OCI-LY3 (cell line): ENCODE measurements at regions not wholly inside any gene's neighbourhood (a gene's known extent, or its start where the extent isn't known, plus 50 kb on each side); places are given as distances from the start of the nearest gene placed in this dataset.

Experiments used
- CTCF ChIP-seq: fragments of 200-600, 300-600 bp; sonication (generic); IDR thresholded peaks from 2 replicates; pipeline ENCODE4 v1.5.1; 2014; ENCODE audit warnings: antibody characterized with exemption, low read length, low read depth
- EZH2phosphoT487 ChIP-seq: fragments of 200-600 bp; shearing (Covaris generic); IDR thresholded peaks from 2 replicates; pipeline ENCODE4 v1.6.1; 2018; ENCODE audit warnings: antibody characterized with exemption, mixed run types, low read depth

GRCh38 chr2:100747996-100748615 is 71.8 kb upstream of the NPAS2 start:
- TF ChIP-seq CTCF (no peak), EZH2phosphoT487 (no peak)
